ENCODE measurements at regions not wholly inside any gene's neighbourhood (a gene's known extent, or its start where the extent isn't known, plus 50 kb on each side); places are given as distances from the start of the nearest gene placed in this dataset.

- no peak for TF ChIP-seq CTCF (IDR thresholded peaks at IDR 0.05; ENCODE audit: insufficient read depth, low read depth, low read length, missing control alignments)
- H3K4me3 ChIP-seq (ENCODE audit: low read depth, low read length) = no peak overlapping the region
- no peak for DNase-seq (ENCODE audit: low read depth)
Observed at GRCh38 chr12:41636653-41637052, 448.5 kb downstream of the PDZRN4 start.

- no peak for DNase-seq (ENCODE audit: low read depth)
- no peak for TF ChIP-seq CTCF (IDR thresholded peaks at IDR 0.05; ENCODE audit: insufficient read depth, low read depth, low read length, missing control alignments)
- no peak overlapping the region for H3K4me3 ChIP-seq (ENCODE audit: low read depth, low read length)
Observed at GRCh38 chr12:41635626-41636364, 447.7 kb downstream of the PDZRN4 start.

- DNase-seq (ENCODE audit: low read depth) = no peak
- no peak overlapping the region for H3K4me3 ChIP-seq (ENCODE audit: low read depth, low read length)
- TF ChIP-seq CTCF (IDR thresholded peaks at IDR 0.05; ENCODE audit: insufficient read depth, low read depth, low read length, missing control alignments) = no peak
Observed at GRCh38 chr12:41634091-41634490, 446.0 kb downstream of the PDZRN4 start.

- no peak for TF ChIP-seq CTCF (IDR thresholded peaks at IDR 0.05; ENCODE audit: insufficient read depth, low read depth, low read length, missing control alignments)
- no peak for DNase-seq (ENCODE audit: low read depth)
- no peak overlapping the region for H3K4me3 ChIP-seq (ENCODE audit: low read depth, low read length)
Observed at GRCh38 chr12:41629611-41630010, 441.5 kb downstream of the PDZRN4 start.

GRCh38 chr12:41627476-41627875 is 439.4 kb downstream of the PDZRN4 start:
- TF ChIP-seq CTCF (IDR thresholded peaks at IDR 0.05; ENCODE audit: insufficient read depth, low read depth, low read length, missing control alignments) = no peak
- DNase-seq (ENCODE audit: low read depth) = no peak
- no peak overlapping the region for H3K4me3 ChIP-seq (ENCODE audit: low read depth, low read length)

GRCh38 chr12:41624571-41624970 is 436.5 kb downstream of the PDZRN4 start:
- no peak for DNase-seq (ENCODE audit: low read depth)
- TF ChIP-seq CTCF (IDR thresholded peaks at IDR 0.05; ENCODE audit: insufficient read depth, low read depth, low read length, missing control alignments) = no peak
- H3K4me3 ChIP-seq (ENCODE audit: low read depth, low read length) = no peak overlapping the region
